ENCODE measurements at regions not wholly inside any gene's neighbourhood (a gene's known extent, or its start where the extent isn't known, plus 50 kb on each side); places are given as distances from the start of the nearest gene placed in this dataset.

DNA sequence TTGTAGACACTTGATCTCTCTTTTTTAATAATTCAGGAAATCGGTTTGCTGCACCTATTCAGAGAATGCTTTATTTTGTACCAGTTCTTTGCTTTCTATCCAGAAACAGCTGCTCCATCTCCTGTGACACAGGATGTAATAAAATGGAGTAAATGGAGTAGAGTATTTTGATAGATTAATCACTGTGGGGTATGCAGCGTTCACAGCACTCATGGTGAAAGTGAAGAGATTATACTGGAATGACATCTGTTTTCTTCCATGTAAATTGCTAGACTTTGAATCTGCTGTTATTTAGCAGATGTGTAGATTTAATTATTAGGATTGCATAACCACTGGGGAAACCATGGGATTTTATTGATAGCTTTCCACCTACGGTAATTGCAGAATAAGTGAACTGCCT is 227.3 kb upstream of the ARHGAP42 start:
- CTCF ChIA-PET, result no interaction called here
- no peak overlapping the region for H3K4me3 ChIP-seq (ENCODE audit: low read depth, low read length)
- TF ChIP-seq, protein P1, sequence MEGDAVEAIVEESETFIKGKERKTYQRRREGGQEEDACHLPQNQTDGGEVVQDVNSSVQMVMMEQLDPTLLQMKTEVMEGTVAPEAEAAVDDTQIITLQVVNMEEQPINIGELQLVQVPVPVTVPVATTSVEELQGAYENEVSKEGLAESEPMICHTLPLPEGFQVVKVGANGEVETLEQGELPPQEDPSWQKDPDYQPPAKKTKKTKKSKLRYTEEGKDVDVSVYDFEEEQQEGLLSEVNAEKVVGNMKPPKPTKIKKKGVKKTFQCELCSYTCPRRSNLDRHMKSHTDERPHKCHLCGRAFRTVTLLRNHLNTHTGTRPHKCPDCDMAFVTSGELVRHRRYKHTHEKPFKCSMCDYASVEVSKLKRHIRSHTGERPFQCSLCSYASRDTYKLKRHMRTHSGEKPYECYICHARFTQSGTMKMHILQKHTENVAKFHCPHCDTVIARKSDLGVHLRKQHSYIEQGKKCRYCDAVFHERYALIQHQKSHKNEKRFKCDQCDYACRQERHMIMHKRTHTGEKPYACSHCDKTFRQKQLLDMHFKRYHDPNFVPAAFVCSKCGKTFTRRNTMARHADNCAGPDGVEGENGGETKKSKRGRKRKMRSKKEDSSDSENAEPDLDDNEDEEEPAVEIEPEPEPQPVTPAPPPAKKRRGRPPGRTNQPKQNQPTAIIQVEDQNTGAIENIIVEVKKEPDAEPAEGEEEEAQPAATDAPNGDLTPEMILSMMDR (IDR thresholded peaks at IDR 0.05; ENCODE audit: insufficient read depth, low read length, missing control alignments), result no peak
- no peak for DNase-seq (ENCODE audit: low read depth, low spot score)
- POLR2A ChIA-PET, result no interaction called here

DNA sequence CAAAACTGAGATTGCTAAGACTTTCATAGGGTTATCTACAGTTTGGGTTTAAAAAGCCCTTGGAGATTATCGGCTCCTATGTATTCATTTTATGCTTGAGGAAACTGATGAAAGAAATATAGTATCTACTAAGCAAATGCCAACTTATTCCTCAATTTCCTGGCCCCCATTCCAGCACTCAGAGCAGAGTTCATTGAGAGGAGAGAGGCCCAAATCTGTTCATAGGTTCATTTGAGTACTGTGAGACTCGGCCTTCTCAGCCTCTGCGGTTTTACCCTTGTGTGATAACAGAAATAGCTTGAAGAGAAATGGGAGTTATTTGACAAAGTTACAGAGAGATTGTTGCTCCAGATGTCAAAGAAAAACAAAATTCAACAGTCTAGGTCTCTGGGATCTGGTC is 226.7 kb upstream of the ARHGAP42 start:
- no peak overlapping the region for H3K4me3 ChIP-seq (ENCODE audit: low read depth, low read length)
- DNase-seq (ENCODE audit: low read depth, low spot score), result no peak
- POLR2A ChIA-PET, result no interaction called here
- CTCF ChIA-PET, result no interaction called here
- TF ChIP-seq, protein P1 (IDR thresholded peaks at IDR 0.05; ENCODE audit: insufficient read depth, low read length, missing control alignments), result no peak

DNA sequence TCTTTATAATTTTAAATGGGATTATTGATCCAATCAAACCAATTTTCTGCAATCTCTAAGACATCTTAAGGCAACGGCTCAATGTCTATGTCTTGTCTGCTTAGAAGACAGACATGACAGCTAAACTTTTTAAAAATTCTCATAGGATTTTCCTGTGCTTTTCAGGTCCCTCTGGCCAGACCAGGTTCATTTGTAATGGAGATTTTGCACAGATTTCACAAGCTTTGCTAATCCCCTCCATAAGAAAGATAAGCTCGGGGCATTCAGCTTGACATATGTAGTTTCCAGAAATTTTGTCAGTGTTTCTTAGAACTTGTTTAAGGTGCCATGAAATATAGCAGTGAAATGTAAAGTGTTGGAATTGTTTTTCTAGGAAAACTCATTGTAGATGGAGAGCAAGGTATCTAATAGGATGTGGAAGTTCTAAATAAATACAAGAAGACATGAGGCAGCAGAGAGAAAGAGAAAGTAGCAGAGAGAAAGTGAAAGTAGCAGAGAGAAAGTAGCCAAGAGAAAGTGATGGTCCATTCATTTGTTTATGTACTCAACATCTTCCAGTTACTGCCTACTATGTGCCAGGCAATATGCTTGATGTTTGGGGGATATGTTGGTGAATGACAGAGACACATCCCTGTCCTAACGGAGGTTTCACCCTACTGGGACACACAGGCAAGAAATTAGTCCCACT is 219.1 kb upstream of the ARHGAP42 start:
- POLR2A ChIA-PET, result no interaction called here
- TF ChIP-seq, protein P1 (IDR thresholded peaks at IDR 0.05; ENCODE audit: insufficient read depth, low read length, missing control alignments), result no peak
- DNase-seq (ENCODE audit: low read depth, low spot score), result no peak
- no peak overlapping the region for H3K4me3 ChIP-seq (ENCODE audit: low read depth, low read length)
- CTCF ChIA-PET, result no interaction called here

DNA sequence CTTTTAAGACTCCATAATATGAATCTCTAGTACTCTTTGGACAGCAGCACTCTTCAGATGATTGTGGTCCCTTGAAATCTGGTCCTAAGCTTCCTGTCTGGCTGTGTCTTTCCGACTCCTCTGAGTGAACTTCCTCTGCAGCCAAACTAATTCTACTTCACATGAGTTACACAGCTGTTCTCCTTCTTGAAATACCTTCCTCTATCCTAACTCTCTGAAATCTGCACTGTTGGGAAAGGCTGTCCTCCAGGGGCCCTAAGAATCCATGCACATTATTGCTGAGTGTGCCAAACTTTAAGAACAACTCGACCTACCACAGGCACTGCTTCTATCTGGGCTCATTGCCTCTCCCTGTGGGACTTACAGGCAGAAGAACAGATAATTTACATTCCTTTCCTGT is 217.3 kb upstream of the ARHGAP42 start:
- POLR2A ChIA-PET, result no interaction called here
- CTCF ChIA-PET, result no interaction called here
- H3K4me3 ChIP-seq (ENCODE audit: low read depth, low read length), result no peak overlapping the region
- TF ChIP-seq, protein P1 (IDR thresholded peaks at IDR 0.05; ENCODE audit: insufficient read depth, low read length, missing control alignments), result no peak
- DNase-seq (ENCODE audit: low read depth, low spot score), result no peak

DNA sequence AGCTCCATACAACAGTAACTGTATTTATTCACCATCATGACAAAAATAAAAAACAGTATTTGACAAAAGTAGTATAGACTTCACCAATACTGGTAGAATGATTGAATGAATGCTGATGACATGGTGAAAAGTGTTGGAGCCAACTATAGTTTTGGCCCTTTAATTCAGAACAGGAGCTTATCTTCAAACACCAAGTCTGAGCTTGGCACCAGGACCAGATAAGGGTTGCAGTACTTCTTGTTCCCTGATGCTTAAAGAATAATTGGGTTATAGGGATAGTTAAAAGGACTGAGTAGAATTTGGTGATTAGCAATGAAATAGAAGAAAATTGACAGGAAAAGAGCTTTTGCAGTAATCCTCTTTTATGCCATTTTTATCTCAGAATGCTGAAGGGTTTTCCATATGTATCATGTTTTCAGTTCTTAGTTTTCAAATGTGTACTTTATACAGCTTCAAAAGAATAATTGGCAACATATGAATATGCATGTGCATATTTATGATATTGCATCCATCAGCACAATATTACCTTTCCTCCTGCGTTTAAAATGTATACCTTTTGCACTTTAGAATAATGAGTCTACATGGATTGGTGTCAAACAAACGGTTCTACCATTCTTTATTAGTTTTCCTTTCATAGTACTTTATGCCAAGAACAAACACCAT is 214.2 kb upstream of the ARHGAP42 start:
- ChIA-PET POLR2A (no interaction called here), CTCF (no interaction called here)
- H3K4me3 ChIP-seq (ENCODE audit: low read depth, low read length), result no peak overlapping the region
- no peak for DNase-seq (ENCODE audit: low read depth, low spot score)
- TF ChIP-seq, protein P1 (IDR thresholded peaks at IDR 0.05; ENCODE audit: insufficient read depth, low read length, missing control alignments), result no peak

DNA sequence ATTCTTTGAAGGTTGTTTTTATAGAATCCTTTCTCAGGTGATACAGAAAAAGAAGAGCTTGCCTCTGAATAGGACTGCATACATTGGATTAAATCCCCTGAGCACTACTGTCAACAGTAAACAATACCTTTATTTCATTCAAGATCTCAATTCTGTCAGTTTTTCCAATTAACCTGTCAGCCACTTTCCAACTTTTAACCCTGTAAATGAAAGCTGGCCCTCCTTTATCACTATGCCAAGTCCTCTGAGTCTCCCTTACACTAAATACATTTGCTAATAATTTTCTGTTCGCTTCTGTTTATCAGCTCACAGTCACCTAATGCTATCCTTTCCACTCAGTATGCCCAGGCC is 213.7 kb upstream of the ARHGAP42 start:
- POLR2A ChIA-PET, result no interaction called here
- CTCF ChIA-PET, result no interaction called here
- DNase-seq (ENCODE audit: low read depth, low spot score), result no peak
- no peak overlapping the region for H3K4me3 ChIP-seq (ENCODE audit: low read depth, low read length)
- TF ChIP-seq, protein P1 (IDR thresholded peaks at IDR 0.05; ENCODE audit: insufficient read depth, low read length, missing control alignments), result no peak
